Stimulated activated memory B cell treated with anti-CD40 and anti-IgM and Interleukin-4, amounts not matched to agents 10 μg/mL and 1 μg/mL and 100 μg/mL, for 72 hours (primary cell): ENCODE measurements at regions not wholly inside any gene's neighbourhood (a gene's known extent, or its start where the extent isn't known, plus 50 kb on each side); places are given as distances from the start of the nearest gene placed in this dataset.
A peak's percentile ranks its signal among the peaks of the same experiment; 100 is the strongest.

Source experiments
- ATAC-seq: fragments of 150-1000 bp; cut with Tn5 transposase; 2 replicates; pipeline ENCODE4 v1.10.0; 2021
- H3K27ac Mint-ChIP-seq: one replicate; pipeline ENCODE4 v1.8.0; 2022; ENCODE audit warnings: mild to moderate bottlenecking, mixed read lengths
- H3K27me3 Mint-ChIP-seq: one replicate; pipeline ENCODE4 v1.8.0; 2022; ENCODE audit warnings: mixed read lengths
- H3K36me3 Mint-ChIP-seq: one replicate; pipeline ENCODE4 v1.8.0; 2022; ENCODE audit warnings: mixed read lengths
- H3K4me1 Mint-ChIP-seq: one replicate; pipeline ENCODE4 v1.8.0; 2022; ENCODE audit warnings: mixed read lengths
- H3K4me3 Mint-ChIP-seq: one replicate; pipeline ENCODE4 v1.8.0; 2022; ENCODE audit warnings: mild to moderate bottlenecking, moderate library complexity, mixed read lengths
- H3K9me3 Mint-ChIP-seq: one replicate; pipeline ENCODE4 v1.8.0; 2022; ENCODE audit warnings: mixed read lengths

DNA sequence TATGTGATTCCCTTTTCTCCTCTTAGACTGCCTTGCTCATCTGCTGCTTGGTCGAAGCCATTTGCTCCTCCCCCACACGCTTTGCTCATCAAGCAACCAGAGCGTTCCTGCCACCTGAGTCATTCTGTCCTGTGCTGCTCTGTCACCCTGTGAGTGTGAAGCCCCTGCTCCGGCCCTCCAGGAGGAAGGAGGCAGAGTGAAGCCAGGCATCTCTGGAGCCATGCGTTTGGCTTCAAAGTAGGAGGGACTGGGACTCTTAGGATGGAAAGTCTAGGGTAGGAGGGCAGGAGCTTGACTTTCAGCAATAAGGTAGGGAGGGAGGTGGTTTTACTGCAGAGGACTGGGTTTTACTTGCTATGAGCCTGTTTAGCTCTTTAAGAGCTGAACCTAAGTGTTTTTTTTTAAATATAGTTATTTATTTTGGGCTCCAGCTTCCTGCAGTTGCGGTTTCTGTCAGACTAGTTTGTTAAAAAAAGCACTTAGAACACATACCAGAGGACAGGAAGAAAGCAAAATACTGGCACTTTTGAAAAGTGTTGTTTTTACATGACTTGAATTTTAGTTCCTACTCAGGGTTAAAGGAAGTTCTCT, 63.6 kb downstream of the SPINK2 start:
- Mint-ChIP-seq H3K27ac (peak overlapping the region; percentile 86), H3K4me3 (peak overlapping the region; percentile 85), H3K4me1 (peaks cover 44% of the 10 kb centered on the region), H3K36me3 (no peaks in the 10 kb centered on the region), H3K27me3 (no peaks in the 10 kb centered on the region), H3K9me3 (no peaks in the 10 kb centered on the region)
- peak; percentile 95 for ATAC-seq

DNA sequence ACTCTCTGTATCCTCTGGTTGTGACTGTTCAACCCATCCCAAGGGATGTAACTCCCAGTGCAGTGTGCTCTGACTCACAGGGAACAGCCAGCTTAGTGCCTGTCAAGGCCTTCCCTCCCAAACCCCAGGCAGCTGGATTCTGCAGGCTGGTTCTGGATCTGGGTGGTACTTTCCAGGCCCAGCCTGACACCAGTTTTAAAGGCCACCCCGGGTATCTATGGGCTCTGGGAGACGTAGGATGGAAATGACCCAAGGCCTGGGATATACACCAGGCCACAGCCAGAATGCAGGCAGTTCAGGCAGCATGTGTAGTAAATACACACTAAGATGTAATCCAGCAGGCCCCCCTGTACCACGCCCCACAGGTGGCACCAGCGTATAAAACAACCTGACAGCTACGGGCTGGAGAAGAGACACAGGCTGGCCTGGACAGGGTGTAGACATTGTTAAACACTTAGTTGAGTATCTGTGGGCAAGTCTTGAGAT, 64.2 kb downstream of the SPINK2 start:
- Mint-ChIP-seq H3K27ac (peak overlapping the region; percentile 86), H3K27me3 (no peaks in the 10 kb centered on the region), H3K36me3 (no peaks in the 10 kb centered on the region), H3K9me3 (no peaks in the 10 kb centered on the region), H3K4me1 (peaks cover 39% of the 10 kb centered on the region), H3K4me3 (peak overlapping the region; percentile 29)
- peak; percentile 74 for ATAC-seq

DNA sequence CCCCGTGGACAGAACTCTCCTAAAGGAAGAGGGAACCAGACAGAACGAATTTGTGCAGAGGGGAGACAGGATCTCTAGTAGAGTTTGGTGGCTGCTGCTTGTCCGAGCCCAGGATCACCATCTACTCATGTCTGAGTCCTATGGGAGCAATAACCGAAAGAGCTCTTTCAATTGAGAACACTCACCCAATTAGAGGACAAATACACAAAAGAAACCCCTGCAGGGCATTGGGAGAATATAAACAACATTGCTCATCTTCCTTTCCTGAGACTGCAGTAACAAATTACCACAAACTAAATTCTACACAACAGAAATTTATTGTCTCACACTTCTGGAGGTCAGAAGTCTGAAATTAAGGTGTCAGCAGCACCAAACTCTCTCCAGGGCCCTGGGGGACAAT, 65.6 kb downstream of the SPINK2 start:
- no peak for ATAC-seq

DNA sequence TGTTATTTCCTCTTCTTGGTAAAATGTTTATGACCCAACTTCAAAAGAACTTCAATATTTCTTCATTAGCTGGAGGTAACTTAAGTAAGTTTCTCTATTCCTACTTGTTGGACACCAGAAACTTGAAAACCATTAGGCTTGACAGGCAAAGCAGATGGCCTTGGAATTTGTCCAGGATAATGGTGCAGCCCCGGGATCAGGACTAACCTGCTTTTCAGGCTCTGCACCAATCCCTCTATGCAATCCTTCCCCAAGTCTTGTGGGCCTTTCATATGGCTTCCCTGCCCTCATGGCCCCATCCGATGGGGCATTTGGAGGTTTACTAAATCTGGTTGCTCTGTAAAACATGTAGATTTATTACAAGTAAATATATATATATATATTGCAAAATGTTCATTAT, 68.5 kb downstream of the SPINK2 start:
- H3K27me3 Mint-ChIP-seq: no peaks in the 10 kb centered on the region
- peaks cover 3% of the 10 kb centered on the region for H3K9me3 Mint-ChIP-seq
- no peak overlapping the region for H3K27ac Mint-ChIP-seq
- H3K4me3 Mint-ChIP-seq: no peak overlapping the region
- ATAC-seq: no peak
- H3K4me1 Mint-ChIP-seq: peaks cover 19% of the 10 kb centered on the region
- no peaks in the 10 kb centered on the region for H3K36me3 Mint-ChIP-seq

More for the DNA sequence above, 65.6 kb downstream of the SPINK2 start:
- Mint-ChIP-seq H3K4me1 (peaks cover 39% of the 10 kb centered on the region), H3K9me3 (no peaks in the 10 kb centered on the region), H3K4me3 (no peak overlapping the region), H3K27me3 (no peaks in the 10 kb centered on the region), H3K27ac (peak overlapping the region; percentile 86), H3K36me3 (no peaks in the 10 kb centered on the region)

DNA sequence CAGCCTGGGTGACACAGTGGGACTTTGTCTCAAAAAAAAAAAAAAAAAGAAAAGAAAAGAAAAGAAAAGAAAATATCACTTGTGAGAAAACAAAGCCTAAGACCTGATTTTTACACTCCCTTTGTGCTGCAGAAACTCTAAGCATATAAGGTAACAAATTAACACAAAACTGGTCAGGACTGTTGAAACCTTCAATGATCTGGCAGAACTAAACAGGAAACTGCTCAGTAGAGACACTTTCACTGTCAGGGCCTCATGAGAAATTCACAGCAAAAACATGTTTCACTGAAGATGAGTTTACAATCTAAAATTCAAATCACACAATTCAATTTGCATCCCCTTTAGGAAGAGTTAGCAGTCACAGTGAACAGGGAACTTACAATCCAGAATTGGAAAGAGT, 69.1 kb upstream of the HOPX start:
- Mint-ChIP-seq H3K9me3 (peaks cover 5% of the 10 kb centered on the region), H3K27ac (no peak overlapping the region), H3K27me3 (no peaks in the 10 kb centered on the region), H3K4me3 (no peak overlapping the region), H3K4me1 (no peaks in the 10 kb centered on the region), H3K36me3 (no peaks in the 10 kb centered on the region)
- no peak for ATAC-seq

DNA sequence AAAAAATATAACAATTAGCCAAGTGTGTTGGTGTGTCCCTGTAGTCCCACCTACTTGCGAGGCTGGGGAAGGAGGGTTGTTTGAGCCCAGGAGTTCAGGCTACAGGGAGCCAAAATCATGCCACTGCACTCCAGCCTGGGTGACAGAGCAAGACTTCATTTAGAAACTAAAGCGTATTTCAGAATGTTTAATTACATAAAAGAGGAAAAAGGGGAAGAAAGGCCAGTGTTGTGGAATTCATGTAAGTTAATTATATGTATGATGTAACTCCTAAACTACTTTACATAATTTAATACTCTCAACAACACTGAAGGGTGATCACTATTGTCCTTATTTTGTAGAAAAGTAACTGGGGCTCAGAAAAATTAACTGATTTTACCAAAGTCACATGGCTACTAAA, 67.2 kb upstream of the HOPX start:
- Mint-ChIP-seq H3K4me3 (no peak overlapping the region), H3K4me1 (no peaks in the 10 kb centered on the region), H3K9me3 (peaks cover 5% of the 10 kb centered on the region), H3K27ac (no peak overlapping the region), H3K36me3 (no peaks in the 10 kb centered on the region), H3K27me3 (no peaks in the 10 kb centered on the region)
- no peak for ATAC-seq

DNA sequence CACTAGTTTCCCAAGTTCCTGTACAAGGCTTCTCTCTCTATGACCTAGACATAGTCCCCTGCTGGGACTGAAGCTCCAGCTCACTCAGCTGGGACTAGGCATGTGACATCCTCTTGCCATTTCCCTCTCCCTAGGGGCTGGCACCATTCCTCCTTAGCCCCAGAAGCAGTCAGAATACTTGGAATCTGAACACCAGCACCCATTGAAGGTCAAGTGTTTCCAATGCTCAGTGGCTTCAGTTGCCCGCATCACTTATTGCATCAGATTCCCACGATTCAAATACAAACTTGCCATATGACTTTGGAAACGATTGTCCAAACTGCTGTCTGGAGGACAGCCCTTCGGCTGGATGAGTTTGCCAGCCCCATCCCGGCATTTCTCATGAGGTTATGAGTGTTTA, 65.5 kb upstream of the HOPX start:
- Mint-ChIP-seq H3K4me1 (no peaks in the 10 kb centered on the region), H3K9me3 (peaks cover 8% of the 10 kb centered on the region), H3K36me3 (no peaks in the 10 kb centered on the region), H3K27ac (no peak overlapping the region), H3K4me3 (no peak overlapping the region), H3K27me3 (no peaks in the 10 kb centered on the region)
- ATAC-seq: no peak

DNA sequence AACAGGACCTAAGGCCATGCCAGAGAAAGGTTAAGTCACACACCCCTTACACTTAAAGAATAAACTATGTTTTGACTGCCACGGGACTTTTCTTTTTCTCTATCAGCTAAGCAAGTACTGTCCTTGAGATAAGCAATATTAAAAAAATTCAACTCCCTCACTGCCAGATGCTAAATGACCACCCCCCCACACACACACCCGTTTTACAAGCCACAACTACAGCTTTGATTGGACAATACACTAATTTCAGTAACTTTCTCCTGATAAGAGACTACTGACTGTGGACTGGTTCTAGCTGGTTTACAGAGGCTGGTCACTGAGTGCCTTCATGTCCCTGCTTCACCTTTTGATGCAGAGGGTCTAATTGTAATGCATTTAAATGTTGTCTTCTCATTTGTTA, 63.9 kb upstream of the HOPX start:
- Mint-ChIP-seq H3K4me3 (no peak overlapping the region), H3K4me1 (no peaks in the 10 kb centered on the region), H3K27me3 (no peaks in the 10 kb centered on the region), H3K9me3 (peaks cover 5% of the 10 kb centered on the region), H3K27ac (no peak overlapping the region), H3K36me3 (no peaks in the 10 kb centered on the region)
- ATAC-seq: no peak

DNA sequence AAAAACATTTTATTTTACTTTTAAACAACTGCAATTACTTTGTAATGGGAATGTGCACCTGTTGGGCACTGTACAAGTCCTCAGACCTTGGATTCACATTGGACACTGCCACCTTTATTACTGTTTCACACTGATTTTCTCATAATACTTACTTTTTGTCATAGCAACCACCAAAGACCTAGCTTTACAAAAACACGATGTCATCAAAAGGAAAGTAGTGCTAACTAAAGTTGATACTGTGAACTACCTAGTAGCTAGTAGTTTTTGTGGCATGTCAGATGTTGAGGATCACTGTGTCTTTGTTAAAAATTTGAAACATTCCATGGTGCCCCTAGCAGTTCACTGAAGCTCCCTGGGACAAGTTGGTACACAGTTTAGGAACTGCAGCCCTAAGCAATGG, 62.9 kb upstream of the HOPX start:
- Mint-ChIP-seq H3K27ac (no peak overlapping the region), H3K9me3 (peaks cover 5% of the 10 kb centered on the region), H3K4me1 (peaks cover under 1% of the 10 kb centered on the region), H3K36me3 (no peaks in the 10 kb centered on the region), H3K4me3 (no peak overlapping the region), H3K27me3 (no peaks in the 10 kb centered on the region)
- ATAC-seq: no peak

DNA sequence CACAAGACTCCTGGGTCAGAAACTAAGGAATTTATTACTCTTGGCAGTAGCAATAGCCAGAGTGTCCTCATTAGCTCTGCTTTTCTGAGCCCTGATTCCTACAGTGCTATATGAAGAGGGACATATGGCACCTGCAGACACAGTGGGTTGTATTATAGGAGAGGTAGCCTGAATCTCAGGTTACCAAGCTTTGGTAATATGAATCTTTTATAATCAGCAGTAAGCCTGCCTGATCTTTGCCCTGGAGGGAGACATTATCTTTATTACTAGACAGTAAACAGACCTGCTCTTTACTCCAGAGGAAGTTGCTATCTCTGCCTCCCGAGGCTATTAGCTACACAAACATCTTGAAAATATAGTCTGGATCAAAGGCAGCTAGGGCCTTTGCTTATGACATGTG, 62.5 kb upstream of the HOPX start:
- Mint-ChIP-seq H3K27me3 (no peaks in the 10 kb centered on the region), H3K4me3 (no peak overlapping the region), H3K9me3 (peaks cover 5% of the 10 kb centered on the region), H3K27ac (no peak overlapping the region), H3K4me1 (peaks cover 6% of the 10 kb centered on the region), H3K36me3 (no peaks in the 10 kb centered on the region)
- ATAC-seq: no peak

DNA sequence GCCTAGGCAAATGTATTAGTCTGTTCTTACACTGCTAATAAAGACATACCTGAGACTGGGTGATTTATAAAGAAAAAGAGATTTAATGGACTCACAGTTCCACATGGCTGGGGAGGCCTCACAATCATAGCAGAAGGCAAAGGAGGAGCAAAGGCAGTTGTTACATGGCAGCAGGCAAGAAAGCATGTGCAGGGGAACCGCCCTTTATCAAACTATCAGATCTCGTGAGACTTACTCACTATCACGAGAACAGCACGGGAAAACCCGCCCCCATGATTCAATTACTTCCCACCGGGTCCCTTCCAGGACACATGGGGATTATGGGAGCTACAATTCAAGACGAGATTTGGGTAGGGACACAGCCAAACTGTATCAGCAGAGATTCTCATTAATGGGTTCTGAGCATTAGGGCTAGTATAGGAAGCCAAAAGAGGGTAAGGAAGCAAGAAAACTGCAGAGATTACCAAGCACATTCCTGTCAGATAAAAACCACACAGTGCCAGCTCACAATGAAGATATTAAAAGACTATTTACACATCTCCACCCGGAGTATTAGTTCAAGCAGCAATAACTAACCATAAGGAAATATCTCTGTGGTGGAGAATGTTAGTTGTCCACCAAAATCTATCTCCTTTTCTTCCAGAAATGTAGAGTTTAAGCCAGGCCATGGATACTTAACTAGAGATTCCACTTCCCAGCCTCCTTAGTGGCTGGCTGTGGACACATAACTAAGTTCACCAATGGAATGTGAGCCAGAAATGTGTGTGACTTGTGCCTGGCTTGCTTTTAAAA, 61.2 kb upstream of the HOPX start:
- Mint-ChIP-seq H3K27ac (no peak overlapping the region), H3K27me3 (no peaks in the 10 kb centered on the region), H3K4me1 (peaks cover 8% of the 10 kb centered on the region), H3K4me3 (no peak overlapping the region), H3K36me3 (no peaks in the 10 kb centered on the region), H3K9me3 (peaks cover 5% of the 10 kb centered on the region)
- ATAC-seq: no peak

DNA sequence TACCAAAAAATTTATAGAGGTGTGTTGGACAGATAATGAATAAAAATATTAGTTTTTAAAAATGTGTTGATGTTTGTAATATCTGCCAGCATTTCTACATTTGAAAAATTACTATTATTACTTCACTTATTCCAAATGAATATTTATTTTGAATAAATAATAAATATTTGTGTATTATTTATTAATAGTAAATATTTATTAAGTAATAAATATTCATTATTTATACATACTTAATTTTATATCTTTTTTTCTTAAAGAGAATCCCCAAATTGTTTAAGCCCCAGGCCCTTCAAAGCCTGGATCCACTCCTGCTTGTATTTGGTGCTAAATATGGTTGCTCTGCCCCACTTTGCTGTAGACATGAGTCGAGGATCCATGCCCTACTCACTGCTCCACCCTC, 60.5 kb upstream of the HOPX start:
- Mint-ChIP-seq H3K4me1 (peaks cover 8% of the 10 kb centered on the region), H3K36me3 (no peaks in the 10 kb centered on the region), H3K9me3 (peaks cover 5% of the 10 kb centered on the region), H3K27me3 (no peaks in the 10 kb centered on the region), H3K27ac (no peak overlapping the region), H3K4me3 (no peak overlapping the region)
- ATAC-seq: no peak

DNA sequence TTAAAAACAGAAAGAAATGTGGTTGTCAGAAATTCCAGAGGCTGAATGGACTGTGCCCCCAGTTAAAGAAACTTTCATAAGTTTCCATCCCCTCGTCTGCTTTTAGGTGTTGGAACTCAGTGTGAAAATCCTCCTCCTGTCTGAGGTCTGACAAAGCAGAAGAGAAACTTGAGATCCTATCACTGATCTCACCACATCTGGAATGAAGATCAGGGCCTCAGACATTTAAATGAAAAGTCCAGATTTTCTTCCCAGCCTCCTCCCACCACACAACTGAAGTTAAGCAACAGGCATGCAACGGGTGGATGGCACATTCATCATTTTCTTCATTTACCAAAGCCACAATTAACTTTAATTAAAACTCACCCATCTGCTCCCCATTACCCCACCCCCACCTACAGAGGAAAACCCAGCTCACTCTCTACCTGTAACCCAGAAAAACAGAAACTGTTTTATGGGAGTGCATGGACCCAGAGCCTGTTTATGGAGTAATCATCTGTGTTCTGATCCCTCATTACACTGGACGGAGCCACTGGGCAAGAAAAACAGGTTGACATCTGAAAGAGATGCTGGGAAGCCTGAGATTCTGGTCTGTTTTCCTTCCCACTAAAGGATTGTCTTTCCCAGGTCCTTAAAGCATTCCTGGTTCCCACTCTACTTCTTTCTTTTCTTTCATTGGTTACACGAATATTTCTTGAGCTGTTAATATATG, 58.1 kb upstream of the HOPX start:
- Mint-ChIP-seq H3K4me3 (no peak overlapping the region), H3K27me3 (no peaks in the 10 kb centered on the region), H3K36me3 (no peaks in the 10 kb centered on the region), H3K9me3 (peaks cover 3% of the 10 kb centered on the region), H3K27ac (no peak overlapping the region), H3K4me1 (peaks cover 8% of the 10 kb centered on the region)
- no peak for ATAC-seq

DNA sequence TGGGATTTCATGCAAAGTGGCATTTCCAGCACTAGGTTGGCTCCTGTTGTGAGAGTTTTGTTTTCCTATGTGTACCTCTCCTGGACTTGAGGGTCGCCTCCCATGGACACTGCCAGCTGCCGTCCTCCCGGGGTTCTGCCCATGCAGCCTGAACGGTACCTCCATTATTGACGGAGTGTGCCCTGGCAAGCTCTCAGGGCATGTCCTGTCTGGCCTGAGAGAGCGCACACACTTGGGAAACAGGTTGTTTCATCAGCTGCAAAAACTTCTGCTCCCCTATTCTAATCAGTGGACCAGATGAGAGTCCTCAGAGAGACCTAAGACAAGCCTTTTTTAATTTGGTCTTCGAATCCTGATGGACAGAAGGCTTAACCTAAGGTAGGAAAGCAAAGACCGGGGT, 56.6 kb upstream of the HOPX start:
- peaks cover 8% of the 10 kb centered on the region for H3K27me3 Mint-ChIP-seq
- H3K4me3 Mint-ChIP-seq: no peak overlapping the region
- ATAC-seq: no peak
- no peak overlapping the region for H3K27ac Mint-ChIP-seq
- H3K9me3 Mint-ChIP-seq: no peaks in the 10 kb centered on the region
- peaks cover 8% of the 10 kb centered on the region for H3K4me1 Mint-ChIP-seq
- no peaks in the 10 kb centered on the region for H3K36me3 Mint-ChIP-seq

DNA sequence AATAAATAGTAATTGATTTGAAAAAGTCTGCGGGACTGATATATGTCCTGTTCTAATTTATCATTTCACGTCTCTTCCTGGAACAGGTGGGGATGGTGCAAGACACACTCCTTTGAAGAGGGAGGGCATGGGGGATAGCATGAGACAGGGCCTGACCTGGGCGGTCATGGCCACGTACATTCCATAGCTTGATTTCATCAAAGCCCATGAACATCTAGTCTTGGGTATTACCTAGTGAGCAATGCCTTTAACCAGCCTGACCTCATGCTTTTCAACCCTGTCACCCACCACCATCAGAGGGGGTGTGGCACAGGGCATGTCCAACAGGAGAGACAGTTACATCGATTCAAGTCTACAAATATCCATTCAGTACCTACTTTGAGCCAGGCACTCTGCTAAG, 52.3 kb upstream of the HOPX start:
- ATAC-seq: peak; percentile 51
- H3K9me3 Mint-ChIP-seq: no peaks in the 10 kb centered on the region
- H3K27ac Mint-ChIP-seq: no peak overlapping the region
- peaks cover 16% of the 10 kb centered on the region for H3K27me3 Mint-ChIP-seq
- no peaks in the 10 kb centered on the region for H3K4me1 Mint-ChIP-seq
- no peaks in the 10 kb centered on the region for H3K36me3 Mint-ChIP-seq
- no peak overlapping the region for H3K4me3 Mint-ChIP-seq

DNA sequence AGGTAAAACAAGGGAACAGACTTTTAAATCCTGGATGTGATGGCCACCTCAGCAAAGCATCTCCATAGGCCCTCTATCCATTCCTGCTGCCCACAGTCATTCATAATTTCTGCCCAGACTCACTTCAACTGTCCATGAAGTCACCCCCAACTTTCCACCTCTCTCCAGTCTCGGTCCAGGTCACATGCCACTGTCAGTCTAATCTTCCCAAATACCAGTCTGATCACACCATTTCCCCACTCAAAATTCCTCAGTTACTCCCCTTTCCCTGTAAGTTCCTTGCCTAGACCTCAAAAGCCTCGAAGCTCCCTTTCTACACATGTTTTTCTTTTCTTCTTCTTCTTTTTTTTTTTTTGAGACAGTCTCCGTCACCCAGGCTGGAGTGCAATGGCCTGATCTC, 51.2 kb upstream of the HOPX start:
- ATAC-seq: no peak
- H3K9me3 Mint-ChIP-seq: no peaks in the 10 kb centered on the region
- H3K27me3 Mint-ChIP-seq: peaks cover 16% of the 10 kb centered on the region
- no peak overlapping the region for H3K4me3 Mint-ChIP-seq
- no peaks in the 10 kb centered on the region for H3K36me3 Mint-ChIP-seq
- H3K27ac Mint-ChIP-seq: no peak overlapping the region
- no peaks in the 10 kb centered on the region for H3K4me1 Mint-ChIP-seq
